Neural cell (in vitro differentiated cells): ENCODE measurements at regions not wholly inside any gene's neighbourhood (a gene's known extent, or its start where the extent isn't known, plus 50 kb on each side); places are given as distances from the start of the nearest gene placed in this dataset.
A peak's percentile ranks its signal among the peaks of the same experiment; 100 is the strongest.

Experiments used
- H2AFZ ChIP-seq: fragments of 200-600, 300-800 bp; sonication (generic), shearing (Covaris generic); 2 replicates; pipeline ENCODE4 v1.6.0; 2014; ENCODE audit warnings: low read depth, mild to moderate bottlenecking, antibody characterized with exemption, low read length, moderate library complexity
- H3F3A ChIP-seq: fragments of 200-600 bp; shearing (Covaris generic); 2 replicates; pipeline ENCODE4 v1.6.1; 2016; ENCODE audit warnings: mild to moderate bottlenecking, moderate library complexity, mixed read lengths, antibody characterized with exemption, low read length; ENCODE audit not compliant: insufficient read depth, poor library complexity, severe bottlenecking
- H3K27ac ChIP-seq: fragments of 200-600, 300-800 bp; sonication (generic), shearing (Covaris generic); 2 replicates; pipeline ENCODE4 v1.5.1; 2014; ENCODE audit warnings: mild to moderate bottlenecking, low read length, moderate library complexity
- H3K27me3 ChIP-seq: fragments of 300-800, 200-600 bp; sonication (generic), shearing (Covaris generic); 2 replicates; pipeline ENCODE4 v1.6.0; 2014; ENCODE audit warnings: mild to moderate bottlenecking, low read depth, low read length, moderate library complexity; ENCODE audit not compliant: insufficient read depth
- H3K36me3 ChIP-seq: fragments of 300-800, 200-600 bp; sonication (generic), shearing (Covaris generic); 2 replicates; pipeline ENCODE4 v1.5.1; 2014; ENCODE audit warnings: mild to moderate bottlenecking, antibody characterized with exemption, low read length, moderate library complexity; ENCODE audit not compliant: insufficient read depth
- H3K4me2 ChIP-seq: fragments of 300-800, 200-600 bp; sonication (generic), shearing (Covaris generic); 2 replicates; pipeline ENCODE4 v1.6.0; 2014; ENCODE audit warnings: mild to moderate bottlenecking, low read length
- H3K4me3 ChIP-seq: fragments of 300-800, 200-600 bp; sonication (generic), shearing (Covaris generic); 2 replicates; pipeline ENCODE4 v1.5.1; 2014; ENCODE audit warnings: mild to moderate bottlenecking, low read length, moderate library complexity
- H3K79me2 ChIP-seq: fragments of 200-600 bp; shearing (Covaris generic); replicated peaks from 2 replicates; pipeline ENCODE4 v1.6.0; 2014; ENCODE audit warnings: mild to moderate bottlenecking, low read length, moderate library complexity; ENCODE audit not compliant: insufficient read depth
- H3K9ac ChIP-seq: fragments of 300-800, 200-600 bp; sonication (generic), shearing (Covaris generic); 2 replicates; pipeline ENCODE4 v1.6.1; 2016; ENCODE audit warnings: mild to moderate bottlenecking, low read length, mixed read lengths
- H3K9me2 ChIP-seq: fragments of 200-600 bp; shearing (Covaris generic); 2 replicates; pipeline ENCODE4 v1.6.1; 2016; ENCODE audit warnings: mild to moderate bottlenecking, low read length, mixed read lengths; ENCODE audit not compliant: insufficient read depth
- H3K9me3 ChIP-seq: fragments of 200-600, 300-800 bp; sonication (generic), shearing (Covaris generic); 2 replicates; pipeline ENCODE4 v1.6.1; 2016; ENCODE audit warnings: mild to moderate bottlenecking, mixed run types, low read length, moderate library complexity, mixed read lengths
- H4K20me1 ChIP-seq: fragments of 200-600 bp; shearing (Covaris generic); 2 replicates; pipeline ENCODE4 v1.6.1; 2016; ENCODE audit warnings: mild to moderate bottlenecking, mixed run types; ENCODE audit not compliant: insufficient read depth
- EP300 ChIP-seq: fragments of 450-650 bp; conservative IDR thresholded peaks from 2 replicates; pipeline ENCODE4 v1.6.1; 2014; ENCODE audit warnings: antibody characterized with exemption, mild to moderate bottlenecking, moderate library complexity; ENCODE audit not compliant: poor library complexity, severe bottlenecking
- EZH2 ChIP-seq: fragments of 200-600, 300-800 bp; shearing (Covaris generic), sonication (generic); IDR thresholded peaks from 2 replicates; pipeline ENCODE4 v1.6.1; 2014; ENCODE audit warnings: antibody characterized with exemption, low read length, borderline replicate concordance, mild to moderate bottlenecking; ENCODE audit not compliant: insufficient read depth, poor library complexity, severe bottlenecking
- POLR2AphosphoS5 ChIP-seq: IDR thresholded peaks from 2 replicates; pipeline ENCODE4 v1.6.1; 2012
- RAD21 ChIP-seq: fragments of 450-650 bp; conservative IDR thresholded peaks from 2 replicates; pipeline ENCODE4 v1.6.1; 2014; ENCODE audit warnings: antibody characterized with exemption, mild to moderate bottlenecking, moderate library complexity
- SMC3 ChIP-seq: fragments of 450-650 bp; conservative IDR thresholded peaks from 2 replicates; pipeline ENCODE4 v1.6.1; 2014; ENCODE audit warnings: antibody characterized with exemption, mild to moderate bottlenecking, moderate library complexity; ENCODE audit not compliant: poor library complexity
- TAF1 ChIP-seq: IDR thresholded peaks from 2 replicates; pipeline ENCODE4 v1.6.1; 2012; ENCODE audit warnings: low read depth
- TF ChIP-seq, protein P1 (sequence below): IDR thresholded peaks from 2 replicates; pipeline ENCODE4 v1.6.1; 2012; ENCODE audit warnings: borderline replicate concordance
- TF ChIP-seq, protein P2 (sequence below): fragments of 450-650 bp; IDR thresholded peaks from 2 replicates; pipeline ENCODE4 v1.5.1; 2014; ENCODE audit warnings: antibody characterized with exemption, mild to moderate bottlenecking, moderate library complexity; ENCODE audit not compliant: poor library complexity, severe bottlenecking

DNA sequence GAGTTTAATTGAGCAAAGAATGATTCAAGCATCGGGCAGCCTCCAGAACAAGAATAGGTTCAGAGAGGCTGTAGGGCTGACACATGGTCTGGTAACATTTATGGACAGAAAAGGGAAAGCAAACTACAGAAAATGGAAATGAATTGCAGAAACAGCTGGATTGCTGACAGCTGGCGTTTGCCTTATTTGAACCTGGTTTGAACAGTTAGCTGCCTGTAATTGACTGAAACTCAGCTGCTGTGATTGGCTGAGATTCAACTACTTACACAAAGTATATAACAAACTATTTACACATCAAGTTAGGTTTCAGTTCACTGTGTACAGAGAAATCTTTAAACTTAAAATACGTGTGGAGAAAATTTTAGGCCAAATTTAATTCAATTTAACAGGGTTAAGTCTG is 441.7 kb downstream of the PRELID2 start:
- H3K4me3 ChIP-seq = no peak overlapping the region
- H3K9me2 ChIP-seq = no peaks in the 10 kb centered on the region

DNA sequence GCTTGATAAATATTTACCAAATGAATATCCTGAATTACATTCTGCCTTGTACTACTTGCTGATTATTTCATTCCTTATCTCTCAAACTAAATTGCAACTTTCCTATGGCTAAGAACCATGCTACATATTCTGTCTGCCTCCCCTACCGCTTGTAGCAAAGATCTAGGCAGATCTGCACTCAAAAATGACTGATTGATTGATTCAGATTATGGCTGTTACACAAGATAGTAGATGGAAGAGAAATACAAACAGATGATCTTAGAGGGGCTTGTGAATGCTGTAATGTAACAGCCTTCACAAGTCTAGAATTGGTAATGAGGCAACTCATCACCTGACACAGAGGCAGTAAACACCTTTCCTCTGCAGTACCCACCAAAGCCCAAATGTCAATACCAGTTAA is 446.1 kb downstream of the PRELID2 start:
- H3K9ac ChIP-seq = no peak overlapping the region
- no peaks in the 10 kb centered on the region for H4K20me1 ChIP-seq
- no peaks in the 10 kb centered on the region for H3K36me3 ChIP-seq
- no peak overlapping the region for H3K4me3 ChIP-seq
- H3K9me2 ChIP-seq = no peaks in the 10 kb centered on the region
- no peak overlapping the region for H3K27ac ChIP-seq
- H3K4me2 ChIP-seq = no peak overlapping the region
- no peaks in the 10 kb centered on the region for H3F3A ChIP-seq
- TF ChIP-seq, protein P1, sequence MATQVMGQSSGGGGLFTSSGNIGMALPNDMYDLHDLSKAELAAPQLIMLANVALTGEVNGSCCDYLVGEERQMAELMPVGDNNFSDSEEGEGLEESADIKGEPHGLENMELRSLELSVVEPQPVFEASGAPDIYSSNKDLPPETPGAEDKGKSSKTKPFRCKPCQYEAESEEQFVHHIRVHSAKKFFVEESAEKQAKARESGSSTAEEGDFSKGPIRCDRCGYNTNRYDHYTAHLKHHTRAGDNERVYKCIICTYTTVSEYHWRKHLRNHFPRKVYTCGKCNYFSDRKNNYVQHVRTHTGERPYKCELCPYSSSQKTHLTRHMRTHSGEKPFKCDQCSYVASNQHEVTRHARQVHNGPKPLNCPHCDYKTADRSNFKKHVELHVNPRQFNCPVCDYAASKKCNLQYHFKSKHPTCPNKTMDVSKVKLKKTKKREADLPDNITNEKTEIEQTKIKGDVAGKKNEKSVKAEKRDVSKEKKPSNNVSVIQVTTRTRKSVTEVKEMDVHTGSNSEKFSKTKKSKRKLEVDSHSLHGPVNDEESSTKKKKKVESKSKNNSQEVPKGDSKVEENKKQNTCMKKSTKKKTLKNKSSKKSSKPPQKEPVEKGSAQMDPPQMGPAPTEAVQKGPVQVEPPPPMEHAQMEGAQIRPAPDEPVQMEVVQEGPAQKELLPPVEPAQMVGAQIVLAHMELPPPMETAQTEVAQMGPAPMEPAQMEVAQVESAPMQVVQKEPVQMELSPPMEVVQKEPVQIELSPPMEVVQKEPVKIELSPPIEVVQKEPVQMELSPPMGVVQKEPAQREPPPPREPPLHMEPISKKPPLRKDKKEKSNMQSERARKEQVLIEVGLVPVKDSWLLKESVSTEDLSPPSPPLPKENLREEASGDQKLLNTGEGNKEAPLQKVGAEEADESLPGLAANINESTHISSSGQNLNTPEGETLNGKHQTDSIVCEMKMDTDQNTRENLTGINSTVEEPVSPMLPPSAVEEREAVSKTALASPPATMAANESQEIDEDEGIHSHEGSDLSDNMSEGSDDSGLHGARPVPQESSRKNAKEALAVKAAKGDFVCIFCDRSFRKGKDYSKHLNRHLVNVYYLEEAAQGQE = no peak
- TF ChIP-seq EZH2 = no peak
- TF ChIP-seq RAD21 = peak; percentile 21
- TF ChIP-seq POLR2AphosphoS5 = peak; percentile 52
- peak; percentile 85 for TF ChIP-seq EP300
- no peaks in the 10 kb centered on the region for H3K27me3 ChIP-seq
- H3K9me3 ChIP-seq = no peaks in the 10 kb centered on the region
- H2AFZ ChIP-seq = no peak overlapping the region
- H3K79me2 ChIP-seq = no peaks in the 10 kb centered on the region

More for the DNA sequence above, 441.7 kb downstream of the PRELID2 start:
- Histone ChIP-seq H3K9ac (no peak overlapping the region), H4K20me1 (no peaks in the 10 kb centered on the region), H3K4me2 (no peak overlapping the region), H3K79me2 (no peaks in the 10 kb centered on the region), H3K27me3 (no peaks in the 10 kb centered on the region), H2AFZ (no peak overlapping the region), H3K27ac (no peak overlapping the region), H3F3A (no peaks in the 10 kb centered on the region), H3K36me3 (no peaks in the 10 kb centered on the region), H3K9me3 (no peaks in the 10 kb centered on the region)
- TF ChIP-seq POLR2AphosphoS5 = no peak
- TF ChIP-seq EZH2 = no peak
- no peak for TF ChIP-seq RAD21
- TF ChIP-seq TAF1 = no peak
- TF ChIP-seq, protein P1 = no peak
- TF ChIP-seq SMC3 = no peak
- TF ChIP-seq EP300 = no peak
- TF ChIP-seq, protein P2, sequence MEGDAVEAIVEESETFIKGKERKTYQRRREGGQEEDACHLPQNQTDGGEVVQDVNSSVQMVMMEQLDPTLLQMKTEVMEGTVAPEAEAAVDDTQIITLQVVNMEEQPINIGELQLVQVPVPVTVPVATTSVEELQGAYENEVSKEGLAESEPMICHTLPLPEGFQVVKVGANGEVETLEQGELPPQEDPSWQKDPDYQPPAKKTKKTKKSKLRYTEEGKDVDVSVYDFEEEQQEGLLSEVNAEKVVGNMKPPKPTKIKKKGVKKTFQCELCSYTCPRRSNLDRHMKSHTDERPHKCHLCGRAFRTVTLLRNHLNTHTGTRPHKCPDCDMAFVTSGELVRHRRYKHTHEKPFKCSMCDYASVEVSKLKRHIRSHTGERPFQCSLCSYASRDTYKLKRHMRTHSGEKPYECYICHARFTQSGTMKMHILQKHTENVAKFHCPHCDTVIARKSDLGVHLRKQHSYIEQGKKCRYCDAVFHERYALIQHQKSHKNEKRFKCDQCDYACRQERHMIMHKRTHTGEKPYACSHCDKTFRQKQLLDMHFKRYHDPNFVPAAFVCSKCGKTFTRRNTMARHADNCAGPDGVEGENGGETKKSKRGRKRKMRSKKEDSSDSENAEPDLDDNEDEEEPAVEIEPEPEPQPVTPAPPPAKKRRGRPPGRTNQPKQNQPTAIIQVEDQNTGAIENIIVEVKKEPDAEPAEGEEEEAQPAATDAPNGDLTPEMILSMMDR = no peak
